ENCODE measurements at regions not wholly inside any gene's neighbourhood (a gene's known extent, or its start where the extent isn't known, plus 50 kb on each side); places are given as distances from the start of the nearest gene placed in this dataset.

DNA sequence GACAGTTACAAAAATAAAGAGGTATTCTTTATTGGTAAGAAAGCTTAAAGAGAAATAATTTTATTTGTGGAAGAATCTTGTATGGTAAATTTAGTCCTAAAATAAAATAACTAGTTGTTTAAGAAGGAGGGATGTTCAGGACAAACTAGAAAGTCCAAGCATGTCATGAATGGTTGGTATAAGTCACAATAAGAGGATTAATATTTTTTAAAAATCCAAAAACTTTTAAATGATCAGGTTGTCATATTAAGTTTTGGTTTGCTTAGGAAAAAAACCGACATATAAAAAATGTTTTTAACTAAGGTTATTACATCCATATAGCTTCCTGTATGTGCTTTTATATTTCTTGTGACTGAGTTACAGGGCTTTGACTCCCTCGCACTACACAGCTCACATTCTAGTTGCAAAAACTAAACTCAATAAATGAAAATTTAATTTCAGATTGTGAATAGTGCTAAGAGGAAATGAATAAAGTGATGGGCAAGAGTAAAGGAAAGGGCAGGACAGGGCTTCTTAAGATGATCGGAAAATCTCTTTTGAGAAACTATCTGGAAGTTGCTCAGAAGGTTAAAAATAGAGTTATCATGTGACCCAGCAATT, 80.7 kb upstream of the METAP2 start (continued):
- TF ChIP-seq, protein P1, sequence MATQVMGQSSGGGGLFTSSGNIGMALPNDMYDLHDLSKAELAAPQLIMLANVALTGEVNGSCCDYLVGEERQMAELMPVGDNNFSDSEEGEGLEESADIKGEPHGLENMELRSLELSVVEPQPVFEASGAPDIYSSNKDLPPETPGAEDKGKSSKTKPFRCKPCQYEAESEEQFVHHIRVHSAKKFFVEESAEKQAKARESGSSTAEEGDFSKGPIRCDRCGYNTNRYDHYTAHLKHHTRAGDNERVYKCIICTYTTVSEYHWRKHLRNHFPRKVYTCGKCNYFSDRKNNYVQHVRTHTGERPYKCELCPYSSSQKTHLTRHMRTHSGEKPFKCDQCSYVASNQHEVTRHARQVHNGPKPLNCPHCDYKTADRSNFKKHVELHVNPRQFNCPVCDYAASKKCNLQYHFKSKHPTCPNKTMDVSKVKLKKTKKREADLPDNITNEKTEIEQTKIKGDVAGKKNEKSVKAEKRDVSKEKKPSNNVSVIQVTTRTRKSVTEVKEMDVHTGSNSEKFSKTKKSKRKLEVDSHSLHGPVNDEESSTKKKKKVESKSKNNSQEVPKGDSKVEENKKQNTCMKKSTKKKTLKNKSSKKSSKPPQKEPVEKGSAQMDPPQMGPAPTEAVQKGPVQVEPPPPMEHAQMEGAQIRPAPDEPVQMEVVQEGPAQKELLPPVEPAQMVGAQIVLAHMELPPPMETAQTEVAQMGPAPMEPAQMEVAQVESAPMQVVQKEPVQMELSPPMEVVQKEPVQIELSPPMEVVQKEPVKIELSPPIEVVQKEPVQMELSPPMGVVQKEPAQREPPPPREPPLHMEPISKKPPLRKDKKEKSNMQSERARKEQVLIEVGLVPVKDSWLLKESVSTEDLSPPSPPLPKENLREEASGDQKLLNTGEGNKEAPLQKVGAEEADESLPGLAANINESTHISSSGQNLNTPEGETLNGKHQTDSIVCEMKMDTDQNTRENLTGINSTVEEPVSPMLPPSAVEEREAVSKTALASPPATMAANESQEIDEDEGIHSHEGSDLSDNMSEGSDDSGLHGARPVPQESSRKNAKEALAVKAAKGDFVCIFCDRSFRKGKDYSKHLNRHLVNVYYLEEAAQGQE (tag by site-specific recombination; IDR thresholded peaks at IDR 0.05): no peak
- peak; percentile 99 for TF ChIP-seq SETDB1 (IDR thresholded peaks at IDR 0.05; ENCODE audit: insufficient read length, low read length)

DNA sequence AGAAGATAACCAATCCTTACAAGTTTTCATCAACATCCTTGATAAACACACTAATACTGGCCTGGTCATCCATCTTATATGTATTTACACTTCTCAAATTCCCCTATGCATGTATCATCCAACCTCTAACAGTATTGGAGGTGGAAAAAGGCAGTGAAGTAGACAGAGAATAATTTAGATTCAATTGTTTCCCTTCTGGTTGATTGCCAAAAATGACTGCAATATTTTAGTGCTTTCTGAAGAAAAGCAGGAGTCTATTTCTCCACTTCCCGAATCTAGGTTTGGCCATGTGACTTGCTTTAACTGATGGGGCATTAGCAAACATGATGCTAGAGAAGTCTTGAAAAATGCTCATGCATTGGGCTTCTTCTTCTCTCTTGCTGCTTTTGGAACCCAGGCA, 78.3 kb upstream of the METAP2 start:
- H3K27ac ChIP-seq (ENCODE audit: extremely low read depth, low read depth, low read length): no peak overlapping the region
- H3K4me3 ChIP-seq (ENCODE audit: low read depth, low read length): no peak overlapping the region
- TF ChIP-seq ZNF132 (tag by site-specific recombination; IDR thresholded peaks at IDR 0.05; ENCODE audit: borderline replicate concordance) (no peak), ZNF341 (tag by site-specific recombination; IDR thresholded peaks at IDR 0.05; ENCODE audit: low read depth) (no peak), ZNF184 (tag by site-specific recombination; IDR thresholded peaks at IDR 0.05) (no peak), ZFHX2 (tag by site-specific recombination; conservative IDR thresholded peaks at IDR 0.05) (no peak), ZNF555 (tag by site-specific recombination; conservative IDR thresholded peaks at IDR 0.05) (no peak), ZNF174 (tag by site-specific recombination; IDR thresholded peaks at IDR 0.05) (no peak), ZNF248 (tag by site-specific recombination; IDR thresholded peaks at IDR 0.05) (no peak), ZNF768 (tag by site-specific recombination; IDR thresholded peaks at IDR 0.05) (no peak), HOXD13 (CRISPR knock-in tag; IDR thresholded peaks at IDR 0.05; ENCODE audit: borderline replicate concordance) (no peak), ZBTB1 (tag by site-specific recombination; IDR thresholded peaks at IDR 0.05) (no peak), ZNF548 (tag by site-specific recombination; IDR thresholded peaks at IDR 0.05) (no peak), ZNF266 (tag by site-specific recombination; IDR thresholded peaks at IDR 0.05; ENCODE audit: low read depth) (no peak), ZXDB (tag by site-specific recombination; IDR thresholded peaks at IDR 0.05) (no peak), ZNF785 (tag by site-specific recombination; IDR thresholded peaks at IDR 0.05) (no peak), FEZF1 (tag by site-specific recombination; IDR thresholded peaks at IDR 0.05) (no peak), ZNF2 (tag by site-specific recombination; IDR thresholded peaks at IDR 0.05) (no peak)
- TF ChIP-seq, protein P2, sequence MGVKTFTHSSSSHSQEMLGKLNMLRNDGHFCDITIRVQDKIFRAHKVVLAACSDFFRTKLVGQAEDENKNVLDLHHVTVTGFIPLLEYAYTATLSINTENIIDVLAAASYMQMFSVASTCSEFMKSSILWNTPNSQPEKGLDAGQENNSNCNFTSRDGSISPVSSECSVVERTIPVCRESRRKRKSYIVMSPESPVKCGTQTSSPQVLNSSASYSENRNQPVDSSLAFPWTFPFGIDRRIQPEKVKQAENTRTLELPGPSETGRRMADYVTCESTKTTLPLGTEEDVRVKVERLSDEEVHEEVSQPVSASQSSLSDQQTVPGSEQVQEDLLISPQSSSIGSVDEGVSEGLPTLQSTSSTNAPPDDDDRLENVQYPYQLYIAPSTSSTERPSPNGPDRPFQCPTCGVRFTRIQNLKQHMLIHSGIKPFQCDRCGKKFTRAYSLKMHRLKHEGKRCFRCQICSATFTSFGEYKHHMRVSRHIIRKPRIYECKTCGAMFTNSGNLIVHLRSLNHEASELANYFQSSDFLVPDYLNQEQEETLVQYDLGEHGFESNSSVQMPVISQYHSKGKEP (tag by site-specific recombination; IDR thresholded peaks at IDR 0.05): no peak
- TF ChIP-seq, protein P3, sequence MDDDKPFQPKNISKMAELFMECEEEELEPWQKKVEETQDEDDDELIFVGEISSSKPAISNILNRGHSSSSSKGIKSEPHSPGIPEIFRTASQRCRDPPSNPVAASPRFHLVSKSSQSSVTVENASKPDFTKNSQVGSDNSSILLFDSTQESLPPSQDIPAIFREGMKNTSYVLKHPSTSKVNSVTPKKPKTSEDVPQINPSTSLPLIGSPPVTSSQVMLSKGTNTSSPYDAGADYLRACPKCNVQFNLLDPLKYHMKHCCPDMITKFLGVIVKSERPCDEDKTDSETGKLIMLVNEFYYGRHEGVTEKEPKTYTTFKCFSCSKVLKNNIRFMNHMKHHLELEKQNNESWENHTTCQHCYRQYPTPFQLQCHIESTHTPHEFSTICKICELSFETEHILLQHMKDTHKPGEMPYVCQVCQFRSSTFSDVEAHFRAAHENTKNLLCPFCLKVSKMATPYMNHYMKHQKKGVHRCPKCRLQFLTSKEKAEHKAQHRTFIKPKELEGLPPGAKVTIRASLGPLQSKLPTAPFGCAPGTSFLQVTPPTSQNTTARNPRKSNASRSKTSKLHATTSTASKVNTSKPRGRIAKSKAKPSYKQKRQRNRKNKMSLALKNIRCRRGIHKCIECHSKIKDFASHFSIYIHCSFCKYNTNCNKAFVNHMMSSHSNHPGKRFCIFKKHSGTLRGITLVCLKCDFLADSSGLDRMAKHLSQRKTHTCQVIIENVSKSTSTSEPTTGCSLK (tag by site-specific recombination; IDR thresholded peaks at IDR 0.05): no peak
- H3K36me3 ChIP-seq (ENCODE audit: control insufficient read depth in 2 of 2, insufficient read depth in 1 of 2, low read length in 2 of 2): no peaks in the 10 kb centered on the region
- POLR2A ChIA-PET: no interaction called here
- no peaks in the 10 kb centered on the region for H3K4me1 ChIP-seq (ENCODE audit: control insufficient read depth, insufficient read depth, low read length)
- no peaks in the 10 kb centered on the region for H3K9me3 ChIP-seq (ENCODE audit: control insufficient read depth, insufficient read depth, low read depth, low read length)
- CTCF ChIA-PET: interaction anchor here (0.6 kb wide), 1 partner anchor 23 kb away, joined by 4 read pairs; no protein-coding TSS in a partner anchor

Measured in HEK293 (cell line).